ENCODE measurements at regions not wholly inside any gene's neighbourhood (a gene's known extent, or its start where the extent isn't known, plus 50 kb on each side); places are given as distances from the start of the nearest gene placed in this dataset.

- H3K4ac ChIP-seq (replicated peaks; ENCODE audit: insufficient read length, low read depth, low read length): no peak overlapping the region
- H3K56ac ChIP-seq (replicated peaks; ENCODE audit: insufficient read length, low read depth, low read length): no peak overlapping the region
- no peaks in the 10 kb centered on the region; a peak in 1 of 7 replicates for H3K4me1 ChIP-seq (replicated peaks in 1 of 4; ENCODE audit: control insufficient read depth in 3 of 4, insufficient read depth in 4 of 4, low read length in 3 of 4)
- no peak overlapping the region for H2BK120ac ChIP-seq (replicated peaks; ENCODE audit: low read depth, low read length)
- no peak overlapping the region for H4K8ac ChIP-seq (ENCODE audit: extremely low read depth, insufficient read depth, low read length)
- H3K79me1 ChIP-seq (ENCODE audit: low read depth, low read length): no peaks in the 10 kb centered on the region
- DNase-seq (ENCODE audit: low read depth in 1 of 2, low spot score in 2 of 2) (no peak), FAIRE-seq (no peak)
- no peak overlapping the region for H4K91ac ChIP-seq (replicated peaks; ENCODE audit: insufficient read length, low read length)
- POLR2A ChIA-PET (ENCODE audit: partially characterized antibody): no interaction called here
- no peak overlapping the region for H3K4me3 ChIP-seq (ENCODE audit: extremely low read depth in 1 of 4, insufficient read depth in 2 of 4, low read depth in 3 of 4, low read length in 4 of 4)
- no peak overlapping the region for H3K18ac ChIP-seq (ENCODE audit: extremely low read depth, low read length)
- no peaks in the 10 kb centered on the region for H3K79me2 ChIP-seq (ENCODE audit: control insufficient read depth in 1 of 2, insufficient read depth in 2 of 2, low read length in 2 of 2)
- no peak overlapping the region for H3K27ac ChIP-seq (ENCODE audit: low read depth, low read length)
- no peak overlapping the region for H2BK5ac ChIP-seq (ENCODE audit: low read depth, low read length)
- H2BK15ac ChIP-seq (ENCODE audit: low read length): no peak overlapping the region
- H3K9me3 ChIP-seq (ENCODE audit: insufficient read depth in 2 of 2, low read depth in 1 of 2, low read length in 1 of 2): no peaks in the 10 kb centered on the region
- H3K36me3 ChIP-seq (ENCODE audit: control insufficient read depth in 2 of 4, insufficient read depth in 4 of 4, low read length in 3 of 4): no peaks in the 10 kb centered on the region
- H3K23ac ChIP-seq (ENCODE audit: insufficient read length): no peak overlapping the region
- no peak overlapping the region for H3K4me2 ChIP-seq (ENCODE audit: insufficient read depth in 1 of 2, low read depth in 2 of 2, low read length in 2 of 2)
- H3K27me3 ChIP-seq (replicated peaks in 1 of 4; ENCODE audit: control insufficient read depth in 3 of 4, extremely low read depth in 1 of 4, insufficient read depth in 3 of 4, low read length in 3 of 4): peaks cover 0 to 8% (median under 1%) of the 10 kb centered on the region in 4 experiments; a peak in 1 of 7 replicates
- 80% methylated on average over 7 of the region's 7 CpGs; no CpG with 5 or more reads in 1 of the 2 experiments for WGBS, 2 experiments (ENCODE audit: extremely low coverage in 1 of 2, insufficient coverage in 1 of 2, insufficient read length in 1 of 2, insufficient replicate concordance in 2 of 2, low coverage in 1 of 2, low lambda C conversion rate in 2 of 2, missing lambda C conversion rate in 1 of 2)
- H2AK5ac ChIP-seq (ENCODE audit: low read depth, low read length): no peak overlapping the region
- H2AFZ ChIP-seq (ENCODE audit: low read length): peak overlapping the region; percentile 93
- H3K9ac ChIP-seq (replicated peaks in 1 of 4; ENCODE audit: extremely low read depth in 1 of 4, low read depth in 3 of 4, low read length in 3 of 4): no peak overlapping the region
- no peaks in the 10 kb centered on the region for H3K23me2 ChIP-seq (ENCODE audit: low read depth, low read length)
- no peaks in the 10 kb centered on the region for H4K20me1 ChIP-seq (replicated peaks in 1 of 2; ENCODE audit: control insufficient read depth in 1 of 2, insufficient read depth in 2 of 2, low read length in 2 of 2)
- CTCF ChIA-PET (ENCODE audit: partially characterized antibody): interaction anchor here (1.1 to 1.4 kb wide), 4 partner anchors 13 to 424 kb away, joined by 3 read pairs; no protein-coding TSS in a partner anchor
- H2BK12ac ChIP-seq (ENCODE audit: low read depth, low read length): no peak overlapping the region
- H3K14ac ChIP-seq (ENCODE audit: insufficient read length): no peak overlapping the region
- TF ChIP-seq E2F6 (IDR thresholded peaks at IDR 0.05) (no peak), ASH2L (IDR thresholded peaks at IDR 0.05; ENCODE audit: low read length) (no peak), BCL11A (IDR thresholded peaks at IDR 0.05; ENCODE audit: low read depth in 2 of 2, low read length in 2 of 2) (no peak), SAP30 (IDR thresholded peaks at IDR 0.05; ENCODE audit: insufficient read depth, insufficient replicate concordance, low read length) (no peak), EZH2 (IDR thresholded peaks at IDR 0.05; ENCODE audit: low read depth, low read length, severe bottlenecking) (no peak), CBX5 (IDR thresholded peaks at IDR 0.05; ENCODE audit: low read depth, low read length) (no peak), CTBP2 (IDR thresholded peaks at IDR 0.05; ENCODE audit: borderline replicate concordance, insufficient read depth, insufficient read length, low read length) (no peak)
- no peak overlapping the region for H4K5ac ChIP-seq (ENCODE audit: insufficient read length, low read depth, low read length)
- H2BK20ac ChIP-seq (ENCODE audit: low read length): no peak overlapping the region; the same call in 1 of the 2 replicates
These were observed 523.5 kb downstream of the CDH26 start for GRCh38 chr20:60481743-60482133.

Data from H1 (cell line).